PFSK-1 (cell line): ENCODE measurements at regions not wholly inside any gene's neighbourhood (a gene's known extent, or its start where the extent isn't known, plus 50 kb on each side); places are given as distances from the start of the nearest gene placed in this dataset.

ENCODE experiments used
- FOXP2 ChIP-seq: optimal IDR thresholded peaks from 2 replicates; pipeline ENCODE3; 2011; ENCODE audit warnings: borderline replicate concordance, control low read depth, inconsistent platforms; ENCODE audit not compliant: insufficient read depth; ENCODE audit errors: extremely low read length, extremely low read depth
- POLR2AphosphoS5 ChIP-seq: IDR thresholded peaks from 2 replicates; pipeline ENCODE4 v1.6.1; 2012; ENCODE audit warnings: low read depth, mild to moderate bottlenecking, control low read depth, low read length, moderate library complexity
- SIN3A ChIP-seq: IDR thresholded peaks from 2 replicates; pipeline ENCODE4 v1.6.1; 2012; ENCODE audit warnings: mild to moderate bottlenecking, low read length, moderate library complexity, borderline replicate concordance; ENCODE audit not compliant: insufficient read depth
- TAF1 ChIP-seq: IDR thresholded peaks from 2 replicates; pipeline ENCODE4 v1.6.1; 2012; ENCODE audit warnings: low read length, control low read depth, borderline replicate concordance; ENCODE audit not compliant: insufficient read depth
- TF ChIP-seq, protein P1 (sequence below), 2 experiments: IDR thresholded peaks; 2 replicates each; pipeline versions ENCODE4 v1.6.1 to v1.8.0; 2011 to 2012; ENCODE audit warnings: low read depth in 2 of 2, low read length in 2 of 2, control low read depth in 1 of 2, inconsistent platforms in 1 of 2, mild to moderate bottlenecking in 1 of 2, moderate library complexity in 1 of 2; ENCODE audit not compliant: insufficient read depth in 1 of 2

DNA sequence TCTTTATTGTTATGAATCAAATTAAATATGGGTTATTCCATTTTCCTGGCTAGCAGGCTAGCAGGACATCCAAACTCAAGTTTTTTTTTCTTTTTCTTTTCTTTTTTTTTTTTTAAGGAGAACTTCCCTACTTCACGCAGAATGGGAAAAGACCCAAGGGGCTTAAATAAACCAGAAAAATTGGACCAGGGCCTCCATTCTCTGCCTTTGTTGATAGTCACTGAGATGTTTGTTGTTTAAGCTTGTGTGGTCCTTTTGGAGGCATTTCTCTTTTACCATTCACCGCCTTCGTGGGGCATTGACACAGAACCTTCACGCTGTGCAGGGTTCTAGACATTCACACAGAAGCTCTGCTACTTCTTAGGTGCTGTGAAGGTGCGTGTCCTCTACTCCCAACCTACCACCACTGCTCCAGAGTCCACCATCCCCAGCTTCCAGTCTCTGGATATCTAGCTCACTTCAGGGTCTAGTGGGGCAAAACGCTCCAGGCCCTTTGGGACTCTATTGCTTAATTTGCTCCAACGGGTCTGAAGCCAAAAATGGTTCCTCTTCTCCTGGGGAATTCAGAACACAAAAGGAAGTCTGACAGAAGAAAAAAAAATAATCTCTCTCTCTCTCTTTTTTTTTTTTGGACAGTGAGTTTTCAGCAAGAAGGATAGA lies 301.3 kb downstream of the AEBP2 start:
- no peak for TF ChIP-seq TAF1
- TF ChIP-seq POLR2AphosphoS5: no peak
- no peak for TF ChIP-seq SIN3A
- TF ChIP-seq FOXP2: no peak
- TF ChIP-seq, protein P1, sequence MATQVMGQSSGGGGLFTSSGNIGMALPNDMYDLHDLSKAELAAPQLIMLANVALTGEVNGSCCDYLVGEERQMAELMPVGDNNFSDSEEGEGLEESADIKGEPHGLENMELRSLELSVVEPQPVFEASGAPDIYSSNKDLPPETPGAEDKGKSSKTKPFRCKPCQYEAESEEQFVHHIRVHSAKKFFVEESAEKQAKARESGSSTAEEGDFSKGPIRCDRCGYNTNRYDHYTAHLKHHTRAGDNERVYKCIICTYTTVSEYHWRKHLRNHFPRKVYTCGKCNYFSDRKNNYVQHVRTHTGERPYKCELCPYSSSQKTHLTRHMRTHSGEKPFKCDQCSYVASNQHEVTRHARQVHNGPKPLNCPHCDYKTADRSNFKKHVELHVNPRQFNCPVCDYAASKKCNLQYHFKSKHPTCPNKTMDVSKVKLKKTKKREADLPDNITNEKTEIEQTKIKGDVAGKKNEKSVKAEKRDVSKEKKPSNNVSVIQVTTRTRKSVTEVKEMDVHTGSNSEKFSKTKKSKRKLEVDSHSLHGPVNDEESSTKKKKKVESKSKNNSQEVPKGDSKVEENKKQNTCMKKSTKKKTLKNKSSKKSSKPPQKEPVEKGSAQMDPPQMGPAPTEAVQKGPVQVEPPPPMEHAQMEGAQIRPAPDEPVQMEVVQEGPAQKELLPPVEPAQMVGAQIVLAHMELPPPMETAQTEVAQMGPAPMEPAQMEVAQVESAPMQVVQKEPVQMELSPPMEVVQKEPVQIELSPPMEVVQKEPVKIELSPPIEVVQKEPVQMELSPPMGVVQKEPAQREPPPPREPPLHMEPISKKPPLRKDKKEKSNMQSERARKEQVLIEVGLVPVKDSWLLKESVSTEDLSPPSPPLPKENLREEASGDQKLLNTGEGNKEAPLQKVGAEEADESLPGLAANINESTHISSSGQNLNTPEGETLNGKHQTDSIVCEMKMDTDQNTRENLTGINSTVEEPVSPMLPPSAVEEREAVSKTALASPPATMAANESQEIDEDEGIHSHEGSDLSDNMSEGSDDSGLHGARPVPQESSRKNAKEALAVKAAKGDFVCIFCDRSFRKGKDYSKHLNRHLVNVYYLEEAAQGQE (IDR thresholded peaks at IDR 0.05; ENCODE audit: insufficient read depth in 1 of 2, low read depth in 2 of 2, low read length in 2 of 2): no peak

DNA sequence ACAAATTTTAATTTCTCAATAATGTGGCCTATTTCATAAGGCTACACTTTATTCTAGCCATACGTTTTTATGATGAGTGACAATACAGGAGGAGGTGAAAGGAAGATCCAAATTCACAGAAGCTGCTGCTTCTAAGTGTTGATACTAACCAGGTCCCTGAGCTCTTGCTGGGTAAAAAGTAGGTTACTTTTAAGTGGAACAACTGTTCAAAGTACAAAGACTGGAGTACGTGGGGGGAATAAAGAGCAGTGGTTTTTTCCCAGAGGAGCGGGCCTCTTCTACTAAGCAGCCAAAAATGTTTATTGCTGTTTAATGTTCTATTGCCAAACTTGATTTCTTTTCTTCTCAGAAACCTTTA lies 301.8 kb downstream of the AEBP2 start:
- TF ChIP-seq SIN3A: no peak

DNA sequence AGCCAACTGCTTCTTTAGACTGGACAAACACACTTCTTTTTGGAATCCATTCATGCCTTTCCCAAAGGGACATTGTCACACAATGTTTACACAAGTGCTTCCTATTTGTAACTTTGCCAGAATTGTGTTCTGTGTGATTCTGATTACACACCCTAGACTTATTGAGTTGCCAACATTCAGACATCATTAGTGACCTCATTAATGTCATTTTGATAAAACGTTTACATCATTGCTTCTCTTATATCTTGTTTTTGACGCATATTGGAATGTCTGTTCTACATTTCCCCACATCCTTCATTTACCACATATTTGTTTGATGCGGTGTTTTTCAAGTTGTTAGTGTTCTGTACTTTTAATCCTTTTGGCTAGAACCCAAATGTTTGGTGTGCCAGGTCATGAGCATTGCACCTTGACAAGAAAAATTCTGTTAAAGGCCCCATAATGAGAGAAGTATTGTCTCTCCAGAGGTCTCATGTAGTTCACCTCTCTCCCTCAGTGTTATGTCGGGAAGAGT lies 305.5 kb downstream of the AEBP2 start:
- TF ChIP-seq, protein P1 (IDR thresholded peaks at IDR 0.05; ENCODE audit: insufficient read depth in 1 of 2, low read depth in 2 of 2, low read length in 2 of 2): no peak; a peak in 1 of 4 replicates
- TF ChIP-seq POLR2AphosphoS5 (0 out of 2 replicates have a peak, but pooled peaks have one; percentile 34), FOXP2 (no peak)

DNA sequence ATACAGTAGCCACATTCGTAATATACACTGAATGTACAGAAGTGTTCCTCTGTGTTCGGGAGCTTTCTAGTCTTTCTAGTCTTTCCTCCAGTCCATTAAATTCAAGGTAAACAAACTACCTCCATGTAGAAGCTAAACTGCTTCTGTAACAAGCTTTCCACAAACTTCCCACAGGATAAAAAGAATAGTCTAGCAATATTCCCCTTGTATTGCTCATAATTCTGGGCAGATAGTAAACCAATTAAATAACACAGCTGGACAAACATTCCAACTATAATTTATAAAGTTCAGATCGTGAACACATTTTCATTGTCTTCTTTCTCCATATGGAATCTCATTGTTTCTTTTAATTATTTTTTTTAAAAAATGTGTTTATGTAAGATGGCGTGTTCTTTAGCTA lies 307.2 kb downstream of the AEBP2 start:
- TF ChIP-seq SIN3A (no peak), FOXP2 (no peak), TAF1 (no peak), POLR2AphosphoS5 (no peak)
- TF ChIP-seq, protein P1 (IDR thresholded peaks at IDR 0.05; ENCODE audit: insufficient read depth in 1 of 2, low read depth in 2 of 2, low read length in 2 of 2): no peak

DNA sequence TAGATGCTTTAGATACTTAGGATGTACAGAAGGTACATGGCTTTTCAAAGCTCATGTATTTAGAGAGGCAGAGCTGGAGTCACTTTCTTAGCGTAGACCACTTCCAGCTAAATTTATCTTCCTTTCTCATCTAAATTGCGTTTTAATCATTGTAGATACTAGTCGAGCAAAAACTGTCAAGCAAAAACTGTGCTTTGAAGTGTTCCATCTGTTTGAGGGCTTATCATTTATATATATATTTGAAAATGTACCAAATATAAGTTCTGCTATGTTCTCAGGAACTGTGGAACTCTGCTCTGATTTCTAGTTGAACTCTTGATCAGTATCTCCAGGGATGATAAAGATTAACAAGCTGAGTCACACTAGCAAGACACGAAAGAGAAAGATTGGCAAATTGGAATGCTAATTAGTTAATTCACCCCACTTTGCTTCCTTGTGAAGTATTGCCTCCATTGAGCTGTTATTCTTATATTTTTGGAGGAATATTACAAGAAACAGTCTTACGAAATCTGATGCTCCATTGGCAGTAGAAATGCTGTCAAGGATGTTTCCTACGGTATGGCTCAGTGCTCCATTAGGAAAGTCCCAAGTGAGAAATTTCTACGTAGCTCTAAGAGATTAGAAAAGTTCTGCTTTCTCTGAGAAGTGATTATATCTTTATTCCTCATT lies 310.7 kb downstream of the AEBP2 start:
- TF ChIP-seq, protein P1 (IDR thresholded peaks at IDR 0.05; ENCODE audit: insufficient read depth in 1 of 2, low read depth in 2 of 2, low read length in 2 of 2): no peak
- no peak for TF ChIP-seq POLR2AphosphoS5
- TF ChIP-seq TAF1: 0 out of 2 replicates have a peak, but pooled peaks have one; percentile 22
- TF ChIP-seq FOXP2: no peak
- TF ChIP-seq SIN3A: no peak
